ENCODE measurements at regions not wholly inside any gene's neighbourhood (a gene's known extent, or its start where the extent isn't known, plus 50 kb on each side); places are given as distances from the start of the nearest gene placed in this dataset.
"Not testable (repeated sequence)": the region's sequence is repeated elsewhere in the genome, so short reads cannot be mapped to it uniquely, and the experiment has no call there.

DNA sequence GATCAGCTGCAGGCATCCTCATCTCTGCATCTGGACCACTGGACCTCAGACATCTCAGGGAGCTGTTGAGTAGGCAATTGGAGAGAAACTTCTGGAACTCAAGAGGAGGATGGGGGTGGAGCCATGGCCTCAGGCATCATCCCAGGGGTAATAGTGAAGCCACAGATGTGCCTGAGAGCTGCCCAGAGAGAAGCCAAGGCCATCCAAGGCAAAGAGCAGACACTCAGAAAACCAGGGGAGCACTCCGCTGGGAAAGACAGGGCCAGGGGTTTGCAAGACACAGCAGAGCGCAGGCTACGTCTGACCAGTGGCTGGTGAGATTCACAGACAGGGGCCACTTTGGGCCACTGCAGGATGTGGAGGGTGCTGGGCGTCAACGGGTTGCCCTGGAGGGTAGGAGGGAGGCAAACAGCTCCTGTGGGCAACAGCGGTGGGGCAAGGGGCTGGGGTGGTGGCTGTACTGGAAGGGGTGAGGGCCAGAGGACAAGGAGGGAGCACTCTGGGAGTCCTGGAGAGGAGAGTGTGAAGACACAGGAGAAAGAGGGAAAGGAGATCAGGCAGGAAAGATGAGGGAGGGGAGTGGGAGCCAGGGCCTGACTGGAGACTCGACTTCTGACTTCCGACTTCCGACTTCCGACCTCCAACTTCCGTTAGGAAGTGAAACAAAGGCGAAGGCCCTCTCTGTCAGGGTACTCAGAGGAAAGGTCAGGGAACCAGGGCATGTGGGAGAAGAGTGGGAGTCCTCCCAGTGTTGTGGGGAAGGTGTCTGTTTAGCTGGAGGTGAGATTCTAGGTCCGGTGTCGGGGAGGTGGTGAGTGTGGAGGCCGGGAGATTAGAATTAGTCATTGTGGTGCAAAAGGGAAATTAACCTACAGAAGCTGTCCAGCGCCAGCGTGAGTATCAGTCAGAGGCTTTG, 69.7 kb upstream of the ANTXRL start:
- H3K4me3 ChIP-seq (ENCODE audit: control insufficient read depth, low read depth, low read length) = no peak overlapping the region
- DNase-seq (ENCODE audit: low read depth) = no peak
- TF ChIP-seq, protein P1, sequence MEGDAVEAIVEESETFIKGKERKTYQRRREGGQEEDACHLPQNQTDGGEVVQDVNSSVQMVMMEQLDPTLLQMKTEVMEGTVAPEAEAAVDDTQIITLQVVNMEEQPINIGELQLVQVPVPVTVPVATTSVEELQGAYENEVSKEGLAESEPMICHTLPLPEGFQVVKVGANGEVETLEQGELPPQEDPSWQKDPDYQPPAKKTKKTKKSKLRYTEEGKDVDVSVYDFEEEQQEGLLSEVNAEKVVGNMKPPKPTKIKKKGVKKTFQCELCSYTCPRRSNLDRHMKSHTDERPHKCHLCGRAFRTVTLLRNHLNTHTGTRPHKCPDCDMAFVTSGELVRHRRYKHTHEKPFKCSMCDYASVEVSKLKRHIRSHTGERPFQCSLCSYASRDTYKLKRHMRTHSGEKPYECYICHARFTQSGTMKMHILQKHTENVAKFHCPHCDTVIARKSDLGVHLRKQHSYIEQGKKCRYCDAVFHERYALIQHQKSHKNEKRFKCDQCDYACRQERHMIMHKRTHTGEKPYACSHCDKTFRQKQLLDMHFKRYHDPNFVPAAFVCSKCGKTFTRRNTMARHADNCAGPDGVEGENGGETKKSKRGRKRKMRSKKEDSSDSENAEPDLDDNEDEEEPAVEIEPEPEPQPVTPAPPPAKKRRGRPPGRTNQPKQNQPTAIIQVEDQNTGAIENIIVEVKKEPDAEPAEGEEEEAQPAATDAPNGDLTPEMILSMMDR (IDR thresholded peaks at IDR 0.05; ENCODE audit: control insufficient read depth, insufficient read depth, low read depth, low read length, missing control alignments) = no peak

DNA sequence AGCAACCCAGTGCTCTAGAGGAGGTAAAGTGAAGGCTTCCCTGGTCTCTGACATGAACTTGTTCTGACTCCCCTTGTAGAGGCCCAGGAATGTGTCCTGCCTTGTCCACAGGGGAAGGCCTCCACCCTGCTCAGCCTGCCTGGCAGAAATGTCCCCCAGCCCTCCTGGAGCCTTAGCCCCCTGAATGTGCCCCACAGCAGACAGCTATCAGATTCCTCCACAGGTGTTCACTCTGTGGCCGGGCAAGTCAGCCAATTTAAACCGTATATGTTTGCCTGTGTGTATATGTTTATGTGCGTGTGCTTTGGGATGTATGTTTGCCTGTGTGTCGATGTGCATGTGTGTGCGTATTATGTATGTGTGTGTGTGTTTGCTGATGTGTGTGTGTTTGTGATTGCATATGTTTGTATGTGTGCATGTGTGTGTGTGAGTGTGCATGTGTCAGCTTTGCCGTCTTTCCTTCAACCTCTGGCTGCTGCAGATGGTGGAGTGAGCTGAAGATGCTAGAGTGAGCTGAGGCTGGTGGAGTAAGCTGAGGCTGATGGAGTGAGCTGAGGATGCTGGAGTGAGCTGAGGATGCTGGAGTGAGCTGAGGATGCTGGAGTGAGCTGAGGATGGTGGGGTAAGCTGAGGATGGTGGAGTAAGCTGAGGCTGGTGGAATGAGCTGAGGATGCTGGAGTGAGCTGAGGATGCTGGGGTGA, 68.9 kb upstream of the ANTXRL start:
- TF ChIP-seq, protein P1 (IDR thresholded peaks at IDR 0.05; ENCODE audit: control insufficient read depth, insufficient read depth, low read depth, low read length, missing control alignments) = no peak
- DNase-seq (ENCODE audit: low read depth) = no peak
- no peak overlapping the region for H3K4me3 ChIP-seq (ENCODE audit: control insufficient read depth, low read depth, low read length)

- no peak overlapping the region for H3K4me3 ChIP-seq (ENCODE audit: control insufficient read depth, low read depth, low read length)
- TF ChIP-seq, protein P1 (IDR thresholded peaks at IDR 0.05; ENCODE audit: control insufficient read depth, insufficient read depth, low read depth, low read length, missing control alignments) = no peak
- DNase-seq (ENCODE audit: low read depth) = no peak
These were observed 67.9 kb upstream of the ANTXRL start for GRCh38 chr10:46218921-46219320.

- DNase-seq (ENCODE audit: low read depth); H3K4me3 ChIP-seq (ENCODE audit: control insufficient read depth, low read depth, low read length): not testable (repeated sequence)
These were observed 67.3 kb upstream of the ANTXRL start for GRCh38 chr10:46219431-46219990.

DNA sequence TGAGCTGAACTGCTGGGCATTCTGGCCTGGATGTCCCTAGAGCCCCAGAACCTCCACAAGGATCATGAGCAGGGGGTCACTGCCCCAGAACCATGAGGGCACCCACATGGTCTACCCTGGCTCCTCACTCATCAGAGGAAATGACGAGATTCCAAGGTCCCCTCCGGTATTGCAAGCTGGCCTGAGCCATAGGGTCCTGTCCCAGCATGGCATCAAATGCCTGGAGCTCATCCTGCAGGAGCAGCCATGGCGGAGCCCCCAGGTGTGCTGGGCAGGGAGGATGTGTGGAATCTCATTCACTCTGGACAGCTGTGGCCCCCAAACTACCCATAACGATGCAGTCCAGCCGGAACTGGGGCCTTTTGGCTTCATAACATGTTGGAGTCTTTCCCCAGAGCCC, 66.6 kb upstream of the ANTXRL start:
- no peak overlapping the region for H3K4me3 ChIP-seq (ENCODE audit: control insufficient read depth, low read depth, low read length)
- DNase-seq (ENCODE audit: low read depth) = no peak
- TF ChIP-seq, protein P1 (IDR thresholded peaks at IDR 0.05; ENCODE audit: control insufficient read depth, insufficient read depth, low read depth, low read length, missing control alignments) = no peak

GRCh38 chr10:46220872-46221538, 65.8 kb upstream of the ANTXRL start:
- TF ChIP-seq, protein P1 (IDR thresholded peaks at IDR 0.05; ENCODE audit: control insufficient read depth, insufficient read depth, low read depth, low read length, missing control alignments) = peak; percentile 26
- H3K4me3 ChIP-seq (ENCODE audit: control insufficient read depth, low read depth, low read length) = no peak overlapping the region
- DNase-seq (ENCODE audit: low read depth) = no peak

All from AG09309 (cell line).